WTC11 (cell line): ENCODE measurements at regions not wholly inside any gene's neighbourhood (a gene's known extent, or its start where the extent isn't known, plus 50 kb on each side); places are given as distances from the start of the nearest gene placed in this dataset.

ENCODE experiments used
- ATF2 ChIP-seq: sonication (generic); formaldehyde crosslinking; IDR thresholded peaks from 2 replicates; pipeline ENCODE4 v1.8.1; 2022; ENCODE audit warnings: low read depth, missing genetic modification reagents, borderline replicate concordance
- CREM ChIP-seq: sonication (generic); formaldehyde crosslinking; IDR thresholded peaks from 2 replicates; pipeline ENCODE4 v1.8.1; 2022; ENCODE audit warnings: mild to moderate bottlenecking, missing genetic modification reagents, moderate library complexity
- CTCF ChIP-seq: fragments of 200-600 bp; IDR thresholded peaks from 2 replicates; pipeline ENCODE4 v1.8.0; 2022; ENCODE audit warnings: antibody characterized with exemption
- TEAD4 ChIP-seq: sonication (generic); formaldehyde crosslinking; IDR thresholded peaks from 2 replicates; pipeline ENCODE4 v1.8.0; 2022; ENCODE audit warnings: mild to moderate bottlenecking, missing genetic modification reagents

GRCh38 chr13:105906746-105907145 lies 628.7 kb downstream of the EFNB2 start:
- no peak for TF ChIP-seq CTCF
- no peak for TF ChIP-seq ATF2 (CRISPR knock-in tag)
- no peak for TF ChIP-seq TEAD4
- no peak for TF ChIP-seq CREM (CRISPR knock-in tag)
